ENCODE measurements at regions not wholly inside any gene's neighbourhood (a gene's known extent, or its start where the extent isn't known, plus 50 kb on each side); places are given as distances from the start of the nearest gene placed in this dataset.
A peak's percentile ranks its signal among the peaks of the same experiment; 100 is the strongest.
"Not testable (repeated sequence)": the region's sequence is repeated elsewhere in the genome, so short reads cannot be mapped to it uniquely, and the experiment has no call there.

DNA sequence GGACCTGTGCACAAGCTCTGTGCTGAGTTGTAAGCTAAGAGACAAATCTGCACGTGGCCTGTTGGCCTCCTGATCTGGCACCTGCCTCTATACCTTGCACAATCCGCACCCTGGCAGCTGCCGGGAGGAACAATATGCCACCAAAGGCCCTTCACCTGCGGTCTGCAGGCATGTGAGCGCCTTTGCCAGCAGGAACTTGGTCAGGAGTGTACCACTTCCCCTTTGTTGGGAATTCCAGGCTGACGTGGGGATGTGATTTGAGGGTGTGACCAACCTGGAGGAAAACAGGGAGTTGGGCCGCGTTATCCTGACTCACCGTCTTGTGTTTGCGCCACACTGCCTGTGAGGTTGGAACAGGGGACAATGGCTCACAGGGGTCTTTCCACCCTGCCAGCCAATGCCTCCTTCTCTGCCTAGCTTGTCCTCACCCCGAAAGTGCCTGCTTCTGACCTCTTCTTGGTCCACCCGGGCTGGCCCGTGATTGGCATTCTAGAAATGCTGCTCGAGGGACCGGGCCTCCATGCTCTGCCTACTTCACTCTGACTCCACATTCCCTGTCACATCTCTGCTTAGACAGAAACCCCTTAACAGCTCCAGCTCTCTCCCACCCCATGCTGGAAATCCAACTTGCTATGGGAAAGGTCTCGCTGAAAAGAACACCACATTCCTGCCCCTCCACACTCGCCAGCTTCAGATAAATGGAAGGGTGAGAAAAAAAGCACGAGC lies 67.1 kb upstream of the MAP4K4 start:
- Histone ChIP-seq H3K4me3 (no peak overlapping the region), H3K9me3 (no peaks in the 10 kb centered on the region), H3K27me3 (replicated peaks; ENCODE audit: insufficient read depth) (no peaks in the 10 kb centered on the region), H3K27ac (no peak overlapping the region), H3K36me3 (no peaks in the 10 kb centered on the region), H3K4me1 (replicated peaks) (no peaks in the 10 kb centered on the region)
- 75% methylated on average over 18 of the region's 18 CpGs for WGBS
- TF ChIP-seq POLR2AphosphoS5 (IDR thresholded peaks at IDR 0.05), result no peak
- no peak for TF ChIP-seq POLR2A (IDR thresholded peaks at IDR 0.05)
- TF ChIP-seq, protein P1, sequence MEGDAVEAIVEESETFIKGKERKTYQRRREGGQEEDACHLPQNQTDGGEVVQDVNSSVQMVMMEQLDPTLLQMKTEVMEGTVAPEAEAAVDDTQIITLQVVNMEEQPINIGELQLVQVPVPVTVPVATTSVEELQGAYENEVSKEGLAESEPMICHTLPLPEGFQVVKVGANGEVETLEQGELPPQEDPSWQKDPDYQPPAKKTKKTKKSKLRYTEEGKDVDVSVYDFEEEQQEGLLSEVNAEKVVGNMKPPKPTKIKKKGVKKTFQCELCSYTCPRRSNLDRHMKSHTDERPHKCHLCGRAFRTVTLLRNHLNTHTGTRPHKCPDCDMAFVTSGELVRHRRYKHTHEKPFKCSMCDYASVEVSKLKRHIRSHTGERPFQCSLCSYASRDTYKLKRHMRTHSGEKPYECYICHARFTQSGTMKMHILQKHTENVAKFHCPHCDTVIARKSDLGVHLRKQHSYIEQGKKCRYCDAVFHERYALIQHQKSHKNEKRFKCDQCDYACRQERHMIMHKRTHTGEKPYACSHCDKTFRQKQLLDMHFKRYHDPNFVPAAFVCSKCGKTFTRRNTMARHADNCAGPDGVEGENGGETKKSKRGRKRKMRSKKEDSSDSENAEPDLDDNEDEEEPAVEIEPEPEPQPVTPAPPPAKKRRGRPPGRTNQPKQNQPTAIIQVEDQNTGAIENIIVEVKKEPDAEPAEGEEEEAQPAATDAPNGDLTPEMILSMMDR (IDR thresholded peaks at IDR 0.05), result no peak
- intact Hi-C loops (cut with DNase I), result no loop called here
- peak; percentile 10 for DNase-seq (ENCODE audit: low spot score)

DNA sequence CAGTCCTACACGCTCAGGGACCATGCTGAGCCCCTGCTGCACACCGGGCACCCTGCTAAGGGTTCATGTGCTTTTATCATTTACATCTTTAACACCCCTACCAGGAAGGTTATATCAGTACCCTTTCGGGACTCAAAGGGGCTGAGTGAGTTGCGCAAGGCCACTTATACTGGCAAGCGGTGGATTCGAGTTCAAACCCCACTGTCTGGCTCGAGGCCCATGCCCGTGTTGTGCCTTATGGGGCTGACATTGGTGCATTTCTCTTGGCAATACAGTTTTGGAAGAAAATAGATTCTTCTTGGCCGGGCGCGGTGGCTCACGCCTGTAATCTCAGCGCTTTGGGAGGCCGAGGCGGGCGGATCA lies 69.5 kb upstream of the MAP4K4 start:
- H3K4me1 ChIP-seq (replicated peaks), result no peaks in the 10 kb centered on the region
- intact Hi-C loops (cut with DNase I), result no loop called here
- H3K36me3 ChIP-seq, result no peaks in the 10 kb centered on the region
- no peak overlapping the region for H3K4me3 ChIP-seq
- no peak for DNase-seq (ENCODE audit: low spot score)
- no peaks in the 10 kb centered on the region for H3K27me3 ChIP-seq (replicated peaks; ENCODE audit: insufficient read depth)
- no peaks in the 10 kb centered on the region for H3K9me3 ChIP-seq
- TF ChIP-seq POLR2A (IDR thresholded peaks at IDR 0.05) (no peak), POLR2AphosphoS5 (IDR thresholded peaks at IDR 0.05) (no peak)
- H3K27ac ChIP-seq, result no peak overlapping the region
- 97% methylated on average over 16 of the region's 16 CpGs for WGBS

DNA sequence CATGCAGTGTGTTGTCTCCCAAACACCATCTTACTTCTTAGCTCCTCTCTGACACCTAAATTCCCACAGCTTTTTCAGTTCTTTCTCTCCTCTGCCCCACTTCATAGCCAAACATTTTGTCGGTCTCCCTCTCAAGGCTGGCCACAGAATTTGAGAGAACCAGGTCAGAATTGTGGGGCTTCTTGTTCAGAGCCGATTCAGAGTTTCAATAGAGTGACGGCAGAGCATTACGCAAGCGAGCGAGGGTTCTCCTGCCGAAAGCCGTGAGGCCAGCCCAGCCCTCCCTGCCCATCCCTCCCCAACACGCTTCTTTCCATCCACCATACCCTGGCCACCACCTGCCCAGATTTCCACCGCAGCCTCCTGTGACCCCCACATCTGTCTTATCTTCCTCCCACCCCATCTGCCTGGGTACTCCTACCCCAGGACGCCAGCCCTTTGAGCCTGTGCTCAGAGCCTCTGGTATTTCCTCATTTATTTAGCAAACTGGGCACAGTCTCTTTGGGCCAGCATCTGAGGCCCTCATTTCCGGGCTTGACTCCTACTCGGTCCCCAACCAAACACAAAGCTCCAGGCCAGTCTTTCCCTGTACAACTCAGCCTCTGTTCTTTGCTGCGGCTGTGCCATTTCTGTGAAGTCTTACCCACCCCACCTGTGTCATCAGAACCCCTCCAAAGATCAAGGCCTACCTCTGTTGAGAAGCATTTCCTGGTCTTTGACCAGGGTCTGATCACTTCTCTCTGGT lies 70.0 kb upstream of the MAP4K4 start:
- Histone ChIP-seq H3K27ac (no peak overlapping the region), H3K9me3 (no peaks in the 10 kb centered on the region), H3K4me1 (replicated peaks) (no peaks in the 10 kb centered on the region), H3K4me3 (no peak overlapping the region), H3K36me3 (no peaks in the 10 kb centered on the region), H3K27me3 (replicated peaks; ENCODE audit: insufficient read depth) (no peaks in the 10 kb centered on the region)
- 92% methylated on average over 14 of the region's 14 CpGs for whole genome bisulfite sequencing
- TF ChIP-seq POLR2A (IDR thresholded peaks at IDR 0.05), result no peak
- no peak for DNase-seq (ENCODE audit: low spot score)
- intact Hi-C loops (cut with DNase I), result no loop called here

DNA sequence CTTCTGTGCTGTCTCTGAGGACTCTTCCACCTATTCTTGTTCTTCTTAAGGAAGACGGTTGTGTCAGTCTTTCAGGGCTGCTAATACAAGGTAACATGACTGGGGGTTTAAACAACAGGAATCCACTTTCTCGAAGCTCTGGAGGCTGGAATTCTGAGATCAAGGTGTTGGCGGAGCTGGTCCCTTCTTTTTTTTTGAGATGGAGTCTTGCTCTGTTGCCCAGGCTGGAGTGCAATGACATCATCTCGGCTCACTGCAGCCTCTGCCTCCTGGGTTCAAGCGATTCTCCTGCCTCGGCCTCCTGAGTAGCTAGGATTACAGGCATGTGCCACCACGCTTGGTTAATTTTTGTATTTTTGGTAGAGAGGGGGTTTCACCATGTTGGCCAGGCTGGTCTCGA lies 71.7 kb upstream of the MAP4K4 start:
- H3K4me3 ChIP-seq; intact Hi-C loops (cut with DNase I); H3K4me1 ChIP-seq (replicated peaks); H3K27ac ChIP-seq; DNase-seq (ENCODE audit: low spot score); H3K9me3 ChIP-seq; H3K36me3 ChIP-seq; H3K27me3 ChIP-seq (replicated peaks; ENCODE audit: insufficient read depth): not testable (repeated sequence)
- 95% methylated on average over 8 of the region's 8 CpGs for WGBS

DNA sequence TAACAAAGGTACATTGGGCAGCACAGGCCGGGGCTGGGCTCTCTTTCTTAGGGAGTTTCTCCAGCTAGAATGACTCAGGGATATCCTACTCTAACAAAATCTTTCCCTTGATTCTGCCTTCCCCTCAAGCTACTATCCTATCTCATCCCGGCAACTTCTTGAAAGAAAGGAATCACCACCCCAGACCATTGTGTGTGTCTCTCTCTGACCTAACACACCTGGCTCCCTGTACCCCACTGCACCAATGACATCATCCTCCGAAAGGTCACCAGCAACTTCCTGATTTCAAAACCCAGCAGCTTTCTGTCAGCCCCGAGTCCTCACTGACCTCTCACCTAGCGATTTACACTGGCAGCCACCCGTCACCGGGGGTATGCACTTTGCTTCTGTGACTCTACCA lies 72.1 kb upstream of the MAP4K4 start:
- no peak for DNase-seq (ENCODE audit: low spot score)
- TF ChIP-seq POLR2A (IDR thresholded peaks at IDR 0.05), result no peak
- no peak for TF ChIP-seq POLR2AphosphoS5 (IDR thresholded peaks at IDR 0.05)
- TF ChIP-seq, protein P1 (IDR thresholded peaks at IDR 0.05), result no peak
- Histone ChIP-seq H3K36me3 (no peaks in the 10 kb centered on the region), H3K4me3 (no peak overlapping the region), H3K4me1 (replicated peaks) (no peaks in the 10 kb centered on the region), H3K9me3 (no peaks in the 10 kb centered on the region), H3K27ac (no peak overlapping the region), H3K27me3 (replicated peaks; ENCODE audit: insufficient read depth) (no peaks in the 10 kb centered on the region)
- intact Hi-C loops (cut with DNase I), result no loop called here
- 91% methylated on average over 7 of the region's 7 CpGs for WGBS

DNA sequence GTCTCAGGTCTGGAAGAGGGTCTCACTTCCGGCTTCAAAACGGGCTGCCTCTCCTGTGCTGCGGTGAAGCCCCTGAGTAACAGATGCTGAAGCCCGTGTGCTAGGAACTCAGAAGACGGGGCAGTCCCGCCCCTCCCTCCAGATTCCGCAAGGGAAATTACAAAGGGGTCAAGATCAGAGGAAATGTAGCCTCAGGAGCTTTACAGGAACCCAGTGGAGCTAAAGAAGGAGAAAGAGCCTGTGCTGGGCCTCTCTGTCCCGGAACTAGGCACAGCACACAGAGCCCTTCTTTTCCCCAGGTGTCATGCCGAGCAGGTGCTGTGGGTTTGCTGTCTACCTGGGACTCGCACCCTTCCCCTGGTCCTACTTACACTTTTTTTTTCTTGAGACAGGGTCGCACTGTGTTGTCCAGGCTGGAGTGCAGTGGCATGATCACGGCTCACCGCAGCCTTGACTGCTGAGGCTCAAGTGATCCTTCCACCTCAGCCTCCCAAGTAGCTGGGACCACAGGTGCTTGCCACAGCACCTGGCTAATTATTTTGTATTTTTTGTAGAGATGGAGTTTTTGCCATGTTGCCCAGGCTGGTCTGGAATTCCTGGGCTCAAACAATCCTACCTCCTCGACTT lies 72.7 kb upstream of the MAP4K4 start:
- intact Hi-C loops (cut with DNase I), result no loop called here
- H3K27ac ChIP-seq, result no peak overlapping the region
- DNase-seq (ENCODE audit: low spot score), result no peak
- H3K9me3 ChIP-seq, result no peaks in the 10 kb centered on the region
- 87% methylated on average over 14 of the region's 14 CpGs for WGBS
- no peaks in the 10 kb centered on the region for H3K36me3 ChIP-seq
- H3K4me1 ChIP-seq (replicated peaks), result no peaks in the 10 kb centered on the region
- H3K4me3 ChIP-seq, result no peak overlapping the region
- TF ChIP-seq, protein P1 (IDR thresholded peaks at IDR 0.05), result no peak
- TF ChIP-seq POLR2AphosphoS5 (IDR thresholded peaks at IDR 0.05) (no peak), POLR2A (IDR thresholded peaks at IDR 0.05) (no peak)
- no peaks in the 10 kb centered on the region for H3K27me3 ChIP-seq (replicated peaks; ENCODE audit: insufficient read depth)

Measured in prostate gland (tissue), 2 donors.